GM23338 (cell line): ENCODE measurements at regions not wholly inside any gene's neighbourhood (a gene's known extent, or its start where the extent isn't known, plus 50 kb on each side); places are given as distances from the start of the nearest gene placed in this dataset.

Experiments
- ATAC-seq: fragments of 200-7000 bp; cut with Tn5 transposase; 3 replicates; pipeline ENCODE4 v1.9.1; 2020
- DNase-seq: peaks from one replicate; pipeline ENCODE4 v3.0.0-alpha.2; 2015; ENCODE audit warnings: low spot score
- H2AFZ ChIP-seq: fragments of 200-600 bp; sonication (generic); 2 replicates; pipeline ENCODE4 v1.8.0; 2016; ENCODE audit warnings: antibody characterized with exemption, mild to moderate bottlenecking, moderate library complexity
- H3F3A ChIP-seq: fragments of 200-600 bp; sonication (generic); replicated peaks from 2 replicates; pipeline ENCODE4 v1.8.0; 2017; ENCODE audit warnings: antibody characterized with exemption, mixed run types, low read depth
- H3K27ac ChIP-seq: fragments of 200-600 bp; sonication (generic); 2 replicates; pipeline ENCODE4 v1.6.1; 2016; ENCODE audit warnings: low read depth
- H3K27me3 ChIP-seq: fragments of 200-600 bp; sonication (generic); 2 replicates; pipeline ENCODE4 v1.8.0; 2016; ENCODE audit warnings: mild to moderate bottlenecking, mixed run types, moderate library complexity; ENCODE audit not compliant: insufficient read depth
- H3K36me3 ChIP-seq: fragments of 200-600 bp; sonication (generic); 2 replicates; pipeline ENCODE4 v1.8.0; 2016; ENCODE audit warnings: mild to moderate bottlenecking; ENCODE audit not compliant: insufficient read depth
- H3K4me1 ChIP-seq: fragments of 200-600 bp; sonication (generic); 2 replicates; pipeline ENCODE4 v1.8.0; 2016; ENCODE audit warnings: mild to moderate bottlenecking, moderate library complexity; ENCODE audit not compliant: insufficient read depth
- H3K4me2 ChIP-seq: fragments of 200-600 bp; sonication (generic); 2 replicates; pipeline ENCODE4 v1.7.1; 2017; ENCODE audit warnings: mixed run types
- H3K4me3 ChIP-seq: fragments of 200-600 bp; sonication (generic); 2 replicates; pipeline ENCODE4 v1.6.1; 2016; ENCODE audit warnings: mixed run types
- H3K79me2 ChIP-seq: fragments of 200-600 bp; sonication (generic); replicated peaks from 2 replicates; pipeline ENCODE4 v1.8.0; 2017; ENCODE audit warnings: mild to moderate bottlenecking; ENCODE audit not compliant: insufficient read depth
- H3K9me2 ChIP-seq: fragments of 200-600 bp; sonication (generic); 2 replicates; pipeline ENCODE4 v1.8.0; 2017; ENCODE audit not compliant: insufficient read depth
- H4K20me1 ChIP-seq: fragments of 200-600 bp; sonication (generic); replicated peaks from 2 replicates; pipeline ENCODE4 v1.8.0; 2017; ENCODE audit warnings: mild to moderate bottlenecking; ENCODE audit not compliant: insufficient read depth
- H3K27ac Mint-ChIP-seq: 2 replicates; pipeline ENCODE4 v1.8.0; 2020; ENCODE audit warnings: inconsistent platforms, mild to moderate bottlenecking, moderate library complexity, mixed read lengths
- H3K27me3 Mint-ChIP-seq: 3 replicates; pipeline ENCODE4 v1.8.0; 2022; ENCODE audit warnings: low read depth, mild to moderate bottlenecking, moderate library complexity, mixed read lengths, inconsistent platforms; ENCODE audit not compliant: insufficient read depth, poor library complexity
- H3K36me3 Mint-ChIP-seq: 3 replicates; pipeline ENCODE4 v1.8.0; 2021; ENCODE audit warnings: low read depth, mild to moderate bottlenecking, inconsistent platforms, moderate library complexity, mixed read lengths
- H3K4me1 Mint-ChIP-seq: 3 replicates; pipeline ENCODE4 v1.8.0; 2020; ENCODE audit warnings: mild to moderate bottlenecking, inconsistent platforms, mixed read lengths
- H3K4me3 Mint-ChIP-seq: 3 replicates; pipeline ENCODE4 v1.8.0; 2021; ENCODE audit warnings: moderate library complexity, mild to moderate bottlenecking, inconsistent platforms, mixed read lengths
- H3K9me3 Mint-ChIP-seq: 3 replicates; pipeline ENCODE4 v1.8.0; 2020; ENCODE audit warnings: moderate library complexity, mild to moderate bottlenecking, inconsistent platforms, mixed read lengths
- CREB1 ChIP-seq: fragments of 250-450 bp; sonication (Bioruptor Pico); IDR thresholded peaks from 2 replicates; pipeline ENCODE4 v1.5.0; 2020; ENCODE audit warnings: low read depth, mild to moderate bottlenecking, moderate library complexity
- CTCF ChIP-seq, 2 experiments: fragments of 200-600 bp in 1 of 2; sonication (generic) in 1 of 2; conservative IDR thresholded peaks; 2 replicates each; pipeline versions ENCODE4 v1.5.1 to v1.6.1; 2016 to 2017; ENCODE audit warnings: antibody characterized with exemption in 2 of 2, low read depth in 2 of 2, mild to moderate bottlenecking in 2 of 2, moderate library complexity in 1 of 2
- ETS1 ChIP-seq: IDR thresholded peaks from 2 replicates; pipeline ENCODE4 v1.6.1; 2016; ENCODE audit warnings: antibody characterized with exemption
- EZH2 ChIP-seq: fragments of 200-600 bp; sonication (generic); IDR thresholded peaks from one replicate; pipeline ENCODE4 v1.8.0; 2017; ENCODE audit warnings: antibody characterized with exemption, mild to moderate bottlenecking, low read depth; ENCODE audit not compliant: unreplicated experiment
- EZH2phosphoT487 ChIP-seq: fragments of 200-600 bp; sonication (generic); IDR thresholded peaks from one replicate; pipeline ENCODE4 v1.8.1; 2018; ENCODE audit warnings: antibody characterized with exemption; ENCODE audit not compliant: unreplicated experiment
- JUNB ChIP-seq: IDR thresholded peaks from one replicate; pipeline ENCODE4 v1.6.1; 2016; ENCODE audit warnings: antibody characterized with exemption; ENCODE audit not compliant: unreplicated experiment
- NANOG ChIP-seq: IDR thresholded peaks from 2 replicates; pipeline ENCODE4 v1.6.1; 2016; ENCODE audit warnings: antibody characterized with exemption, borderline replicate concordance
- POLR2AphosphoS5 ChIP-seq: IDR thresholded peaks from 2 replicates; pipeline ENCODE4 v1.6.1; 2016; ENCODE audit warnings: antibody characterized with exemption, low read depth
- REST ChIP-seq: IDR thresholded peaks from one replicate; pipeline ENCODE4 v1.6.1; 2018; ENCODE audit warnings: antibody characterized with exemption; ENCODE audit not compliant: unreplicated experiment
- STAT1 ChIP-seq: IDR thresholded peaks from one replicate; pipeline ENCODE4 v1.6.1; 2016; ENCODE audit warnings: antibody characterized with exemption; ENCODE audit not compliant: unreplicated experiment
- ZNF114 ChIP-seq: fragments of 250-450 bp; sonication (Bioruptor Pico); IDR thresholded peaks from 2 replicates; pipeline ENCODE4 v1.5.0; 2020; ENCODE audit warnings: mild to moderate bottlenecking, moderate library complexity
- ZNF331 ChIP-seq: fragments of 250-450 bp; sonication (Bioruptor Pico); IDR thresholded peaks from 2 replicates; pipeline ENCODE4 v1.5.0; 2020; ENCODE audit warnings: low read depth, mild to moderate bottlenecking, moderate library complexity
- ZNF462 ChIP-seq: fragments of 250-450 bp; sonication (Bioruptor Pico); IDR thresholded peaks from 2 replicates; pipeline ENCODE4 v1.5.0; 2020; ENCODE audit warnings: mild to moderate bottlenecking, moderate library complexity

DNA sequence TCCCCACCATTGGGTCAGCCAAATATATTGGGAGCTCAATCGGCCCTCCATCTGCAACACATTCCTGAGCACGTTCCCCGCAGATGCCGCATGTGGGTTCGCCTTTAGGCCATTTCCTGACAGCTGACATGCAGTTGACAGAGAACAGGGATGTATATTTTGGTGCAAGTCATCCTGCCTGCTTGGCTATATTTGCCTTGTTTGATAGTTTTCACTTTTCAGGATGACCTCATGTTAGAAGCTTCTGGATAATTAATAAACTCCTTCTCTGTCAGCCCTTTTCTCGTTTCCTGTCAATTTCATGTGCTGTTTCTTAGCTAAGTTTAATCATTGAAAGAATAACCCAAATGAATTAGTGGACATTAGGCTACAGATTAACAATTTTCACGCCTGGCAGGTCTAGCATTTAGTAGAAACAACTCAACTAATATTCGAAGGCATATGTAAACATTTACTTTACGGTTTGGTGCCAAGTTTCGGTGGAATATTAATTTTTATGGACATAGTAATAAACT is 105.8 kb upstream of the SLC5A12 start:
- no peak overlapping the region for H3K27ac Mint-ChIP-seq

More for the DNA sequence above, 105.8 kb upstream of the SLC5A12 start:
- H3K27me3 Mint-ChIP-seq, result no peaks in the 10 kb centered on the region
- Histone ChIP-seq H3K4me1 (no peaks in the 10 kb centered on the region), H4K20me1 (no peaks in the 10 kb centered on the region), H3K27ac (no peak overlapping the region), H2AFZ (no peak overlapping the region), H3K4me3 (no peak overlapping the region), H3K36me3 (0 out of 2 replicates have a peak, but pooled peaks cover 5% of the 10 kb centered on the region), H3K27me3 (no peaks in the 10 kb centered on the region), H3K4me2 (no peak overlapping the region), H3K79me2 (no peaks in the 10 kb centered on the region), H3K9me2 (0 out of 2 replicates have a peak, but pooled peaks cover 6% of the 10 kb centered on the region), H3F3A (no peaks in the 10 kb centered on the region)
- H3K4me1 Mint-ChIP-seq, result no peaks in the 10 kb centered on the region
- peaks cover 30% of the 10 kb centered on the region for H3K9me3 Mint-ChIP-seq
- no peak for DNase-seq
- ATAC-seq, result no peak
- TF ChIP-seq CREB1 (no peak), JUNB (no peak), CTCF (conservative IDR thresholded peaks at IDR 0.05; ENCODE audit: low read depth in 2 of 2) (no peak), REST (no peak), ETS1 (no peak), POLR2AphosphoS5 (no peak), EZH2 (no peak), STAT1 (no peak), ZNF331 (no peak), EZH2phosphoT487 (no peak), NANOG (no peak), ZNF462 (CRISPR knock-in tag) (no peak), ZNF114 (CRISPR knock-in tag) (no peak)
- no peak overlapping the region for H3K4me3 Mint-ChIP-seq
- H3K36me3 Mint-ChIP-seq, result peaks cover 22% of the 10 kb centered on the region
